ENCODE measurements at regions not wholly inside any gene's neighbourhood (a gene's known extent, or its start where the extent isn't known, plus 50 kb on each side); places are given as distances from the start of the nearest gene placed in this dataset.

- H3K9me3 ChIP-seq (ENCODE audit: control insufficient read depth in 1 of 2, insufficient read depth in 1 of 2, low read length in 2 of 2): peaks cover 0 to 13% of the 10 kb centered on the region in 2 experiments
- ATAC-seq (ENCODE audit: poor library complexity) (no peak), DNase-seq (no peak)
- ChIA-PET CTCF (no interaction called here), POLR2A (no interaction called here)
- no peak for TF ChIP-seq CTCF (IDR thresholded peaks at IDR 0.05)
- peaks cover 6 to 14% of the 10 kb centered on the region in 2 experiments for H3K27me3 ChIP-seq (ENCODE audit: control insufficient read depth in 1 of 2, insufficient read depth in 2 of 2, low read length in 2 of 2)
- intact Hi-C loops (cut with DNase I, micrococcal nuclease): no loop called here
- Mint-ChIP-seq H3K4me3 (no peak overlapping the region), H3K36me3 (ENCODE audit: low read depth) (no peaks in the 10 kb centered on the region), H3K4me1 (ENCODE audit: low read depth) (no peaks in the 10 kb centered on the region), H3K9me3 (peaks cover 8% of the 10 kb centered on the region), H3K27ac (no peak overlapping the region), H3K27me3 (peaks cover 22% of the 10 kb centered on the region)
- H3K36me3 ChIP-seq (ENCODE audit: insufficient read depth, low read length): no peaks in the 10 kb centered on the region
- H3K4me1 ChIP-seq (ENCODE audit: insufficient read depth, low read length): no peaks in the 10 kb centered on the region
- no peak overlapping the region for H3K4me3 ChIP-seq (ENCODE audit: low read length)
- H3K27ac ChIP-seq (ENCODE audit: low read depth in 1 of 2, low read length in 2 of 2): no peak overlapping the region
These were observed 78.5 kb upstream of the ADCY1 start for GRCh38 chr7:45495618-45496017.

- Histone ChIP-seq H3K36me3 (ENCODE audit: insufficient read depth, low read length) (no peaks in the 10 kb centered on the region), H3K27me3 (ENCODE audit: control insufficient read depth in 1 of 2, insufficient read depth in 2 of 2, low read length in 2 of 2) (peaks cover 6 to 14% of the 10 kb centered on the region in 2 experiments), H3K4me1 (ENCODE audit: insufficient read depth, low read length) (no peaks in the 10 kb centered on the region), H3K27ac (ENCODE audit: low read depth in 1 of 2, low read length in 2 of 2) (no peak overlapping the region), H3K9me3 (ENCODE audit: control insufficient read depth in 1 of 2, insufficient read depth in 1 of 2, low read length in 2 of 2) (peaks cover 0 to 6% of the 10 kb centered on the region in 2 experiments), H3K4me3 (ENCODE audit: low read length) (no peak overlapping the region)
- no peak for DNase-seq
- Mint-ChIP-seq H3K4me1 (ENCODE audit: low read depth) (no peaks in the 10 kb centered on the region), H3K27me3 (peaks cover 21% of the 10 kb centered on the region), H3K4me3 (no peak overlapping the region), H3K36me3 (ENCODE audit: low read depth) (no peaks in the 10 kb centered on the region), H3K27ac (no peak overlapping the region), H3K9me3 (peaks cover 5% of the 10 kb centered on the region)
- intact Hi-C loops (cut with DNase I, micrococcal nuclease): no loop called here
- TF ChIP-seq CTCF (IDR thresholded peaks at IDR 0.05): no peak
- ChIA-PET CTCF (no interaction called here), POLR2A (no interaction called here)
- no peak for ATAC-seq (ENCODE audit: poor library complexity)
These were observed 73.9 kb upstream of the ADCY1 start for GRCh38 chr7:45500257-45500656.

GRCh38 chr7:45501791-45502190, 72.4 kb upstream of the ADCY1 start:
- Histone ChIP-seq H3K36me3 (ENCODE audit: insufficient read depth, low read length) (no peaks in the 10 kb centered on the region), H3K4me3 (ENCODE audit: low read length) (no peak overlapping the region), H3K27ac (ENCODE audit: low read depth in 1 of 2, low read length in 2 of 2) (no peak overlapping the region), H3K9me3 (ENCODE audit: control insufficient read depth in 1 of 2, insufficient read depth in 1 of 2, low read length in 2 of 2) (peaks cover 0 to 17% of the 10 kb centered on the region in 2 experiments), H3K4me1 (ENCODE audit: insufficient read depth, low read length) (no peaks in the 10 kb centered on the region), H3K27me3 (ENCODE audit: control insufficient read depth in 1 of 2, insufficient read depth in 2 of 2, low read length in 2 of 2) (peaks cover 2 to 14% of the 10 kb centered on the region in 2 experiments)
- no peak for DNase-seq
- ChIA-PET CTCF (no interaction called here), POLR2A (no interaction called here)
- Mint-ChIP-seq H3K4me1 (ENCODE audit: low read depth) (no peaks in the 10 kb centered on the region), H3K4me3 (no peak overlapping the region), H3K27me3 (peaks cover 16% of the 10 kb centered on the region), H3K27ac (no peak overlapping the region), H3K9me3 (peaks cover 13% of the 10 kb centered on the region), H3K36me3 (ENCODE audit: low read depth) (no peaks in the 10 kb centered on the region)
- no peak for TF ChIP-seq CTCF (IDR thresholded peaks at IDR 0.05)
- intact Hi-C loops (cut with DNase I, micrococcal nuclease): no loop called here
- ATAC-seq (ENCODE audit: poor library complexity): no peak
